ENCODE measurements at regions not wholly inside any gene's neighbourhood (a gene's known extent, or its start where the extent isn't known, plus 50 kb on each side); places are given as distances from the start of the nearest gene placed in this dataset.

- TF ChIP-seq TAF1 (IDR thresholded peaks at IDR 0.05; ENCODE audit: low read depth) (no peak), RAD21 (conservative IDR thresholded peaks at IDR 0.05) (no peak), SMC3 (conservative IDR thresholded peaks at IDR 0.05; ENCODE audit: poor library complexity) (no peak), POLR2AphosphoS5 (IDR thresholded peaks at IDR 0.05) (no peak), EP300 (conservative IDR thresholded peaks at IDR 0.05; ENCODE audit: poor library complexity, severe bottlenecking) (no peak), CTCF (IDR thresholded peaks at IDR 0.05; ENCODE audit: poor library complexity, severe bottlenecking) (no peak), EZH2 (IDR thresholded peaks at IDR 0.05; ENCODE audit: borderline replicate concordance, insufficient read depth, low read length, poor library complexity, severe bottlenecking) (no peak), REST (IDR thresholded peaks at IDR 0.05; ENCODE audit: borderline replicate concordance) (no peak), MXI1 (conservative IDR thresholded peaks at IDR 0.05; ENCODE audit: poor library complexity, severe bottlenecking) (no peak)
- Histone ChIP-seq H3K9me2 (ENCODE audit: insufficient read depth, low read length) (no peaks in the 10 kb centered on the region), H3F3A (ENCODE audit: insufficient read depth, low read length, poor library complexity, severe bottlenecking) (no peaks in the 10 kb centered on the region), H3K27me3 (ENCODE audit: insufficient read depth, low read depth, low read length) (no peaks in the 10 kb centered on the region), H4K20me1 (ENCODE audit: insufficient read depth) (no peaks in the 10 kb centered on the region), H3K9ac (ENCODE audit: low read length) (no peak overlapping the region), H3K4me2 (ENCODE audit: low read length) (no peak overlapping the region), H3K36me3 (ENCODE audit: insufficient read depth, low read length) (no peaks in the 10 kb centered on the region), H3K9me3 (ENCODE audit: low read length) (no peaks in the 10 kb centered on the region), H3K27ac (ENCODE audit: low read length) (no peak overlapping the region), H3K79me2 (replicated peaks; ENCODE audit: insufficient read depth, low read length) (no peaks in the 10 kb centered on the region), H3K4me3 (ENCODE audit: low read length) (no peak overlapping the region), H2AFZ (ENCODE audit: low read depth, low read length) (no peak overlapping the region)
Observed at GRCh38 chr3:5299161-5299560, 111.7 kb downstream of the EDEM1 start.

- no peaks in the 10 kb centered on the region for H3K27me3 ChIP-seq (ENCODE audit: insufficient read depth, low read depth, low read length)
- no peaks in the 10 kb centered on the region for H4K20me1 ChIP-seq (ENCODE audit: insufficient read depth)
- H3K36me3 ChIP-seq (ENCODE audit: insufficient read depth, low read length), result no peaks in the 10 kb centered on the region
- H3K9me3 ChIP-seq (ENCODE audit: low read length), result no peaks in the 10 kb centered on the region
- H3F3A ChIP-seq (ENCODE audit: insufficient read depth, low read length, poor library complexity, severe bottlenecking), result no peaks in the 10 kb centered on the region
- peak overlapping the region; percentile 70 for H3K27ac ChIP-seq (ENCODE audit: low read length)
- no peak overlapping the region for H3K9ac ChIP-seq (ENCODE audit: low read length)
- no peak overlapping the region for H2AFZ ChIP-seq (ENCODE audit: low read depth, low read length)
- H3K79me2 ChIP-seq (replicated peaks; ENCODE audit: insufficient read depth, low read length), result no peaks in the 10 kb centered on the region
- no peaks in the 10 kb centered on the region for H3K9me2 ChIP-seq (ENCODE audit: insufficient read depth, low read length)
- H3K4me3 ChIP-seq (ENCODE audit: low read length), result no peak overlapping the region
- TF ChIP-seq SMC3 (conservative IDR thresholded peaks at IDR 0.05; ENCODE audit: poor library complexity), result no peak
- no peak for TF ChIP-seq EP300 (conservative IDR thresholded peaks at IDR 0.05; ENCODE audit: poor library complexity, severe bottlenecking)
- TF ChIP-seq RAD21 (conservative IDR thresholded peaks at IDR 0.05), result no peak
- no peak for TF ChIP-seq POLR2AphosphoS5 (IDR thresholded peaks at IDR 0.05)
- TF ChIP-seq TAF1 (IDR thresholded peaks at IDR 0.05; ENCODE audit: low read depth), result no peak
- no peak for TF ChIP-seq CTCF (IDR thresholded peaks at IDR 0.05; ENCODE audit: poor library complexity, severe bottlenecking)
- no peak for TF ChIP-seq EZH2 (IDR thresholded peaks at IDR 0.05; ENCODE audit: borderline replicate concordance, insufficient read depth, low read length, poor library complexity, severe bottlenecking)
- no peak for TF ChIP-seq MXI1 (conservative IDR thresholded peaks at IDR 0.05; ENCODE audit: poor library complexity, severe bottlenecking)
- TF ChIP-seq REST (IDR thresholded peaks at IDR 0.05; ENCODE audit: borderline replicate concordance), result no peak
- H3K4me2 ChIP-seq (ENCODE audit: low read length), result no peak overlapping the region
Observed at GRCh38 chr3:5300638-5301037, 113.1 kb downstream of the EDEM1 start.
